ENCODE measurements at regions not wholly inside any gene's neighbourhood (a gene's known extent, or its start where the extent isn't known, plus 50 kb on each side); places are given as distances from the start of the nearest gene placed in this dataset.

DNA sequence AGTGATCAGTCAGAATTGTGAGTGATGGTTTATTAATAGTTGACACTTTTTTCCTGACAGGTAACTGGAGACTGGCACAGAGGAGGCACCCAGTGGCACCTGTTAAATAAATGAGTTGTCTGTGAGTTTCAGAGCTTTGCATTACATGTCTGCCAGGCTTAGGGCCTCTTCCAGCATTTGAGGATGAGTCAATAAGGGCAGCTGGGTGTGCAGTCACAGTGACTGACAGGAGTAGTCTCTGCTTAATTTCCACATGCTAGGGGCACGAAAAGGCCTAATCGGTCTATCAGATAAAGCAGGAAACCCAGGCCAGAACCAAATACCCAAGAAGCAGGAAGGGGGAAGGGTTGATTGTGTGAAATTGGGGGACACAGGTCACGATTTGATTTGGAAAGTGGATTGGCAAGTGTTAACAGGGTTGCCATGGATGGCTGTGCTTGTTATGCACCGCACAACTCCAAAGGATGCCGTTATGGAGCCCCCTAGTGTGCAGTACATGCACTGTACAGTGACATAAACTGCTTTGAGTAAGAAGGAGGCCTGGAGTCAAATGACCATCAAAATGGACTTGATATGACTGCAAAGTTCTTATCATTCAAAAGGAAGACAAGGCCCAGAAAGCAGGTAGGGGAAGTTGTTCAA lies 111.9 kb upstream of the GGTLC1 start:
- H3K27ac Mint-ChIP-seq = peak overlapping the region; percentile 49
- H3K4me1 Mint-ChIP-seq = peaks cover 20% of the 10 kb centered on the region
- H3K4me3 Mint-ChIP-seq = no peak overlapping the region
- H3K36me3 Mint-ChIP-seq = no peaks in the 10 kb centered on the region
- CTCF ChIA-PET = interaction anchor here (0.7 to 3.3 kb wide), 18 partner anchors 7 to 208 kb away, joined by 3 to 25 read pairs (median 3); no protein-coding TSS in a partner anchor
- peaks cover 28% of the 10 kb centered on the region for H3K27me3 Mint-ChIP-seq
- H3K9me3 Mint-ChIP-seq (ENCODE audit: low read depth) = no peaks in the 10 kb centered on the region
- ATAC-seq = peak; percentile 95
- DNase-seq = peak; percentile 81

GRCh38 chr20:24098886-24099285 lies 110.3 kb upstream of the GGTLC1 start:
- CTCF ChIA-PET = interaction anchor here (1.2 to 1.6 kb wide), 2 partner anchors 9 to 206 kb away, joined by 3 to 4 read pairs; no protein-coding TSS in a partner anchor
- peaks cover 34% of the 10 kb centered on the region for H3K27me3 Mint-ChIP-seq
- no peaks in the 10 kb centered on the region for H3K36me3 Mint-ChIP-seq
- no peaks in the 10 kb centered on the region for H3K9me3 Mint-ChIP-seq (ENCODE audit: low read depth)
- ATAC-seq = no peak
- no peak overlapping the region for H3K4me3 Mint-ChIP-seq
- H3K27ac Mint-ChIP-seq = no peak overlapping the region
- H3K4me1 Mint-ChIP-seq = peaks cover 20% of the 10 kb centered on the region
- DNase-seq = no peak

DNA sequence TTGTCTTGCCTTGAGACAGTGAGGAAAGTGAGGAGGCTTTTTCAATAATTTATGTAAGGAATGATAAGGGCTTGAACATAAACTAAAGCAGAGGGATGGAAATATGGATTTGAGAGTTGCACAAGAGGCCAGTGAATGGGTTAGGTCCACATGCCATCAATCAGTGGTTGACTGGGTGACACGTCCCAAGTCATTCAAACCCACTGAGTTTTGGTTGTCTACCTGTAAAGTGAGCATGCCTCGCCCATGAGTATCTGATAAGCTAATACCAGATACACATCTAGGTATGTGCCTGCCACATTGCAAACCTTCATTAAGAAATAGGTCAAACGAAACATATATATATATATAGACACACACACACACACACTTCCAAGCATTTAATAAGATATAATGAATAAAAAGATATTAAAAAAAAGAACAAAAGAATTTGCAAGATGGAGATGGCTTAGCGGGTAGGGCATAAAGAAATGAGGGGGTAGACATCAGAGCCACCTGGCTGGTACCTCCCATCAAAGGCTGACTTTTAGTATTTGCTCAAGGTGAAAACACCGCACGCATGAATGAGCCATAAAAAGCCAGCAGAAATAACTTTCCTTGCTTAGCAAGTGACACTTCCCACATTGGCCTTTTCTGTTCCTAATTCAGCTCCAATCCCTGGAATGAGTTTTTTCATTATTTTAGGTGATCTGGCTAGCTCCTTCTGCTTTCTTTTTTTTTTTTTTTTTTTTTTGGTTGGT lies 109.1 kb upstream of the GGTLC1 start:
- H3K4me3 Mint-ChIP-seq = no peak overlapping the region
- H3K4me1 Mint-ChIP-seq = peaks cover 18% of the 10 kb centered on the region
- DNase-seq (no peak), ATAC-seq (no peak)
- H3K36me3 Mint-ChIP-seq = no peaks in the 10 kb centered on the region
- H3K27ac Mint-ChIP-seq = no peak overlapping the region
- peaks cover 37% of the 10 kb centered on the region for H3K27me3 Mint-ChIP-seq
- CTCF ChIA-PET = interaction anchor here (0.7 kb wide), 2 partner anchors 71 to 83 kb away, joined by 3 to 4 read pairs; no protein-coding TSS in a partner anchor
- H3K9me3 Mint-ChIP-seq (ENCODE audit: low read depth) = no peaks in the 10 kb centered on the region

DNA sequence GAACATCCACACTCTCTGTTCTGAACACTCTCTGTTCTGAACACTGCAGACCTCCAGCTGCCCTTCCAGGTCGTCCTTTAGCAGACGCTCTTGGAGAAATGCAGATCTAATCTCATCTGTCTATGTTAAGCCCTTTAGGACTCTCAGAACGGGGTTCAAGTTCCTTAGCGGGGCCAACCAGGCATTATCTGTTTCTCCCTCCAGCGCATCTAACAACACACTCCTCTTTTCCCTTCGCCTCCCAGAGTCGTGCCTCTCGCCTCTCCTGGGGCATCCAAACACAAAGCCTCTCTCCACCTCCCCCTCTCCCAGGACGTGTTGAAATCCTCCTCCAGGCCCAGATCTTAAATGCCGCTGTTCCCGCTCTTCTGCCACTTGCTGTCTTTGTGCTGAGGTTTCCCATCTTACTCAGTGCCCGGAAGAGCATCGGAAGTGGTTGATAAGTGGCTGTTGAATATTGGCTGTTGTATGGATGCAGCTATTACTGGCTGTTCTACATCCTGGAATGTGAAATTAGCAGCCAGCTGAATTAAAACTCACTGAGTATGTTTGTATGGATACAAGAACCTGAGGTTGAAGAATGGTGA lies 108.4 kb upstream of the GGTLC1 start:
- Mint-ChIP-seq H3K27me3 (peaks cover 37% of the 10 kb centered on the region), H3K27ac (no peak overlapping the region), H3K4me3 (no peak overlapping the region), H3K4me1 (peaks cover 14% of the 10 kb centered on the region), H3K36me3 (no peaks in the 10 kb centered on the region), H3K9me3 (ENCODE audit: low read depth) (no peaks in the 10 kb centered on the region)
- ATAC-seq = no peak
- CTCF ChIA-PET = no interaction called here
- no peak for DNase-seq

GRCh38 chr20:24096264-24096663 lies 107.7 kb upstream of the GGTLC1 start:
- H3K9me3 Mint-ChIP-seq (ENCODE audit: low read depth) = no peaks in the 10 kb centered on the region
- peaks cover 37% of the 10 kb centered on the region for H3K27me3 Mint-ChIP-seq
- H3K4me3 Mint-ChIP-seq = no peak overlapping the region
- ATAC-seq (no peak), DNase-seq (no peak)
- no peaks in the 10 kb centered on the region for H3K36me3 Mint-ChIP-seq
- H3K4me1 Mint-ChIP-seq = peaks cover 14% of the 10 kb centered on the region
- no peak overlapping the region for H3K27ac Mint-ChIP-seq
- CTCF ChIA-PET = no interaction called here

DNA sequence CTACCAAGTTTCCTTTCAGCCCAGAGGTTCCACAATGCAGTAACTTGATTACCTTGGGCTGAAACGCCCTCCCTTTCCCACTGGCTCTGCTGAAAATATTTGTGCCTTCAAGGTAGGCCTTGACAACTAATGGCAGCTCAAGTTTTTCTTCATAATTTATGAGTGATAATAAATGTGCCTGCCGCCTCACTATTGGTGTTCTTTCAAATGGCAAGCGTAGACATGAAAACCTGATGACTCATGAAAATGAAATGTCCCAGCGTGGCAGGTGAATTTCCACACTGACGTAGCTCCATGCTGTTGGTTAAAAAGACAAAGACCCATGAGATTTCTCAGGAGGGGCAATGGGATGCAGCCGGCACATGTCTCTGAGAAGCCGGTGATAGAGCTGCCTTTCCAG lies 107.2 kb upstream of the GGTLC1 start:
- Mint-ChIP-seq H3K27me3 (peaks cover 37% of the 10 kb centered on the region), H3K36me3 (no peaks in the 10 kb centered on the region), H3K27ac (no peak overlapping the region), H3K4me1 (peaks cover 13% of the 10 kb centered on the region), H3K9me3 (ENCODE audit: low read depth) (no peaks in the 10 kb centered on the region), H3K4me3 (no peak overlapping the region)
- ATAC-seq (no peak), DNase-seq (no peak)
- CTCF ChIA-PET = no interaction called here

DNA sequence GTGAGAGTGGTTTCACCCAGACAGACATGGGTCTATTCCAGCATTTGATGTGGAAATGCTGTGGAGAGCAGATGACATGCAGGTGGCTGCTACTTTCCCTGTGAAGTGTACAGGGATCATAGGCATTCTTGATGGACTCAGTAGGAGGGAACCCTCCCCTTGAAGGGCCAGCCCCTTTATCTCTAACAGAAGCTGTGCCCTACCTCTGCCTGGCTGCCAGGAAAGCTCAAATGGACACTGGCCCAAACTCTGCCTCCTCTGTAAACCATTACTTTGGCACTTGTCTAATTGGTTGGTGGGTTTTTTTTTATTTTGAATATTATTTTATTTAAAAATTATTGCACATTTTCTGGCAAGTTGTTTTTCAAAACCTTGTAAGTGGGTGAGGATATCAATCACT lies 106.7 kb upstream of the GGTLC1 start:
- no peaks in the 10 kb centered on the region for H3K36me3 Mint-ChIP-seq
- CTCF ChIA-PET = no interaction called here
- ATAC-seq = no peak

DNA sequence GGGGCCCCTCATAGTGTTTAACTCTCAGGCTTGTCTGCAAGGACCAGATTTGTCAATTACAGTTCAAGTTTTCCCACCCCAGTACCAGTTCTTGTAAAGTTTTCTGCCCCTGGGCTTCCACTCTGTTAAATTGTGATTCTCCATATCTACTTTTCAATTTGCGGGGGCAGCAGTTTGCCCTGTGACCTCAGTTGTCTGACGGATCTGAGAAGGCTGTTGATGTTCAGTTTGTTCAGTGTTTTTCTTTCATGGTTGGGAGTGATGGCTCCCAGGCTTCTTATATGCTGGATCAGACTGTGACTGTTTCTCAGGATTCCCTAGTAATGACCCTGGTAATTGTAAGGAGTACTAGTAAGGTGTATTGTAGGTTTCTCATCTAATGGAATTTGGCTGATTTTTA lies 101.0 kb upstream of the GGTLC1 start:
- H3K9me3 Mint-ChIP-seq (ENCODE audit: low read depth) = no peaks in the 10 kb centered on the region
- H3K27me3 Mint-ChIP-seq = peaks cover 10% of the 10 kb centered on the region
- no peaks in the 10 kb centered on the region for H3K36me3 Mint-ChIP-seq
- no peaks in the 10 kb centered on the region for H3K4me1 Mint-ChIP-seq
- ATAC-seq (no peak), DNase-seq (no peak)
- H3K27ac Mint-ChIP-seq = no peak overlapping the region
- H3K4me3 Mint-ChIP-seq = no peak overlapping the region
- CTCF ChIA-PET = interaction anchor here (0.8 kb wide), 1 partner anchor 10 kb away, joined by 4 read pairs; no protein-coding TSS in a partner anchor

More for the DNA sequence above, 106.7 kb upstream of the GGTLC1 start:
- no peak for DNase-seq
- Mint-ChIP-seq H3K4me3 (no peak overlapping the region), H3K9me3 (ENCODE audit: low read depth) (no peaks in the 10 kb centered on the region), H3K4me1 (peaks cover 8% of the 10 kb centered on the region), H3K27ac (no peak overlapping the region), H3K27me3 (peaks cover 37% of the 10 kb centered on the region)

GRCh38 chr20:24086121-24086520 lies 97.5 kb upstream of the GGTLC1 start:
- CTCF ChIA-PET = interaction anchor here (1.3 kb wide), 1 partner anchor 15 kb away, joined by 3 read pairs; no protein-coding TSS in a partner anchor
- H3K27ac Mint-ChIP-seq = no peak overlapping the region
- H3K4me3 Mint-ChIP-seq = no peak overlapping the region
- H3K36me3 Mint-ChIP-seq = no peaks in the 10 kb centered on the region
- no peaks in the 10 kb centered on the region for H3K27me3 Mint-ChIP-seq
- no peak for DNase-seq
- H3K4me1 Mint-ChIP-seq = no peaks in the 10 kb centered on the region
- no peaks in the 10 kb centered on the region for H3K9me3 Mint-ChIP-seq (ENCODE audit: low read depth)
- ATAC-seq = no peak

DNA sequence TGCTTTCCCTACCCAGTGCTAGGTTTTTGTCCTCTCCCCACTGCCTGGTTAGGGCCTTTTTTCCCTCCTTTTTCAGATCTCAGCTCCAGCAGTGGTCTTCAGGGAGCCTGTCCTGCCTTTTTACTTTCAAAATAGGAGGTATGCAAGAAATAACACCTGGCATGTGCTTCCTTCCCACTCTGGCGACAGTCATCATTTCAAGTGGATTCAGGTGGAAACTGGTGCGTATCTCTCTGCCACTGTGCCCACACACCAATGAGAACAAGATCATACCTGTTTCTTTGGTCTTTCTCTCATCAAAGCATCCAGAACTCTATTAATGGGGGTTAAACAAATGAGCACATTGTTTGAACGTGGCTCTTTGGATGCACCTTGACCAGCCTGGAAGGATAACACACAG lies 95.7 kb upstream of the GGTLC1 start:
- no peak overlapping the region for H3K27ac Mint-ChIP-seq
- DNase-seq (no peak), ATAC-seq (no peak)
- CTCF ChIA-PET = interaction anchor here (1.0 kb wide), 1 partner anchor 25 kb away, joined by 3 read pairs; no protein-coding TSS in a partner anchor
- H3K27me3 Mint-ChIP-seq = no peaks in the 10 kb centered on the region
- no peaks in the 10 kb centered on the region for H3K4me1 Mint-ChIP-seq
- H3K9me3 Mint-ChIP-seq (ENCODE audit: low read depth) = no peaks in the 10 kb centered on the region
- no peak overlapping the region for H3K4me3 Mint-ChIP-seq
- no peaks in the 10 kb centered on the region for H3K36me3 Mint-ChIP-seq

- Mint-ChIP-seq H3K27ac (no peak overlapping the region), H3K36me3 (no peaks in the 10 kb centered on the region), H3K4me1 (no peaks in the 10 kb centered on the region), H3K27me3 (no peaks in the 10 kb centered on the region), H3K9me3 (ENCODE audit: low read depth) (no peaks in the 10 kb centered on the region), H3K4me3 (no peak overlapping the region)
- no peak for ATAC-seq
- DNase-seq = no peak
- CTCF ChIA-PET = interaction anchor here (1.1 kb wide), 1 partner anchor 19 kb away, joined by 3 read pairs; no protein-coding TSS in a partner anchor
These were observed 92.5 kb upstream of the GGTLC1 start for GRCh38 chr20:24081077-24081476.

DNA sequence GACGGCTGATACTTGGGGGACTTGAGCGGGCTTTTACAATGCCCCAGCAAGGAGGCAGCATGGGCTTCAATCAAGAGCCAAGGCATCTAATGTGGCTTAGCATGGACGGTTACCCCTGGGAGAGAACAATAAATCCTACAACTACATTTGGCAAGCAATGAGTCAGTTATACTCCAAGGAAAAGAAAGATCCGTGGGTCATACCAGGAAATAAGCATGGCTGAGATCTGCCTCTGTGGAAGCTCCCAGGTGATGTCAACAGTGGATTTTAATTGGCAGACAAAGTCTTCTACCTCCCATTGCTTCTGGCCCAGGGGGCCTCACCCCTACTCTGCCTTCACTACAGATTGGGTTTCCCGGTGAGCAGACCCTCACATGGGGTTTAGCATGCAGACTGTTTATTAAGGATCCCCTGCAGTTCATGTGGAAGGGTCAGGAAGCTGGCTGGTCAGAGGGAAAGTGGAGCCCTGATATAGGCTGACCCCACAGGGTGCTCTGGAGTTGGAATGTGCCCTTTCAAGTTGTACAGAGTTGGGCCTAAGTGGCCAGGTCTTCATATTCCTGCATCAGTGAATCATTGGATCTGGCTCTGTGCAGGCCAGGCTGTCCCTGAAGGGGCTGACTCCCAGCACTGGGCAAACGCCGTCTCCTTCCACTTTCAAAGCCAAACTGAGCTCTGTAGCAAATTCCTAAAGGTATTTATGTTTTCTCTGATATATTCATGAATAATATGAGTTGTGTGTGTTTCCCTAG lies 91.3 kb upstream of the GGTLC1 start:
- CTCF ChIA-PET = interaction anchor here (1.1 kb wide), 1 partner anchor 20 kb away, joined by 3 read pairs; no protein-coding TSS in a partner anchor
- no peaks in the 10 kb centered on the region for H3K36me3 Mint-ChIP-seq
- no peak overlapping the region for H3K4me3 Mint-ChIP-seq
- no peaks in the 10 kb centered on the region for H3K9me3 Mint-ChIP-seq (ENCODE audit: low read depth)
- no peaks in the 10 kb centered on the region for H3K4me1 Mint-ChIP-seq
- no peaks in the 10 kb centered on the region for H3K27me3 Mint-ChIP-seq
- H3K27ac Mint-ChIP-seq = no peak overlapping the region
- DNase-seq (no peak), ATAC-seq (no peak)

DNA sequence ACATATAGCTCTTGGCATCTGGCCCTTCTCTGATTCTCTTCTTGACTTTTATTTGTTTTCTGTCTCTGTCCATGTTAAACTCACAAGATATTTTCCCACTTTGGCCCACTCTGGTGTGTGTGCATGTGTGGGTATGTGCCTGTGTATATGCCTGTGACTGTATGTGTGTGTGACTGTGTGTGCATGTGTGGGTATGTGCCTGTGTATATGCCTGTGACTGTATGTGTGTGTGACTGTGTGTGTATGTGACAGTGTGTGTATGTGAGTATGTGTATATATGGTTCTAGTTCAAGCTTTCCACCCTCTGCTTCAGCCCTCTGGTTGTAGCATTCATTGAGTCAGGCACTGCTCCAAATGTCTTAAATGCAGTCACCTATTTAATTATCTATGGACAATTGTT lies 88.6 kb upstream of the GGTLC1 start:
- H3K36me3 Mint-ChIP-seq = no peaks in the 10 kb centered on the region
- no peak for DNase-seq
- H3K4me3 Mint-ChIP-seq = no peak overlapping the region
- H3K9me3 Mint-ChIP-seq (ENCODE audit: low read depth) = no peaks in the 10 kb centered on the region
- H3K27me3 Mint-ChIP-seq = no peaks in the 10 kb centered on the region
- CTCF ChIA-PET = interaction anchor here (0.7 kb wide), 1 partner anchor 33 kb away, joined by 3 read pairs; no protein-coding TSS in a partner anchor
- no peaks in the 10 kb centered on the region for H3K4me1 Mint-ChIP-seq
- no peak for ATAC-seq
- H3K27ac Mint-ChIP-seq = no peak overlapping the region
